OCI-LY7 (cell line): ENCODE measurements at regions not wholly inside any gene's neighbourhood (a gene's known extent, or its start where the extent isn't known, plus 50 kb on each side); places are given as distances from the start of the nearest gene placed in this dataset.

Source experiments
- CTCF ChIP-seq: fragments of 200-600 bp; sonication (generic); conservative IDR thresholded peaks from 2 replicates; pipeline ENCODE4 v1.5.1; 2014; ENCODE audit warnings: mild to moderate bottlenecking, antibody characterized with exemption, low read length, moderate library complexity, mixed read lengths
- EZH2phosphoT487 ChIP-seq: fragments of 200-600 bp; sonication (generic); IDR thresholded peaks from 2 replicates; pipeline ENCODE4 v1.6.1; 2018; ENCODE audit warnings: low read depth, borderline replicate concordance, mild to moderate bottlenecking, mixed run types, antibody characterized with exemption, low read length, moderate library complexity, mixed read lengths

GRCh38 chr2:18940184-18940583 lies 350.8 kb upstream of the NT5C1B start:
- TF ChIP-seq CTCF (no peak), EZH2phosphoT487 (no peak)
